Keratinocyte (primary cell): ENCODE measurements at regions not wholly inside any gene's neighbourhood (a gene's known extent, or its start where the extent isn't known, plus 50 kb on each side); places are given as distances from the start of the nearest gene placed in this dataset.

Experiments used
- DNase-seq: peaks from one replicate; pipeline ENCODE4 v3.0.0-alpha.2; 2011; ENCODE audit warnings: low read depth, missing footprints, low spot score
- FAIRE-seq: peaks from 2 replicates; lab custom pipeline; 2011; peaks lifted over from hg19 to GRCh38; lab: Jason Lieb, UNC
- H2AFZ ChIP-seq: 2 replicates; pipeline ENCODE4 v1.6.0; 2012; ENCODE audit warnings: low read length, control low read depth, inconsistent platforms; ENCODE audit not compliant: control insufficient read depth
- H3K27ac ChIP-seq: 2 replicates; pipeline ENCODE4 v1.5.1; 2011; ENCODE audit warnings: low read length; ENCODE audit not compliant: control insufficient read depth, insufficient read depth
- H3K27me3 ChIP-seq: 3 replicates; pipeline ENCODE4 v1.6.0; 2011; ENCODE audit warnings: low read length; ENCODE audit not compliant: control insufficient read depth, insufficient read depth; ENCODE audit errors: extremely low read depth
- H3K36me3 ChIP-seq, 2 experiments: 2 replicates in 1 of 2; 3 replicates in 1 of 2; pipeline ENCODE4 v1.5.1; 2011; ENCODE audit warnings: low read length in 2 of 2, mild to moderate bottlenecking in 1 of 2; ENCODE audit not compliant: control insufficient read depth in 2 of 2, insufficient read depth in 2 of 2; ENCODE audit errors: extremely low read depth in 1 of 2
- H3K4me1 ChIP-seq: 3 replicates; pipeline ENCODE4 v1.5.1; 2011; ENCODE audit warnings: low read length; ENCODE audit not compliant: control insufficient read depth, insufficient read depth; ENCODE audit errors: extremely low read depth
- H3K4me2 ChIP-seq: 3 replicates; pipeline ENCODE4 v1.6.0; 2011; ENCODE audit warnings: low read depth, low read length; ENCODE audit not compliant: control insufficient read depth, insufficient read depth; ENCODE audit errors: extremely low read depth
- H3K4me3 ChIP-seq, 3 experiments: fragments of 200-600 bp in 1 of 3; sonication (generic) in 1 of 3; 2 replicates in 2 of 3; 3 replicates in 1 of 3; pipeline ENCODE4 v1.5.1; 2011 to 2016; ENCODE audit warnings: low read length in 3 of 3, mild to moderate bottlenecking in 3 of 3, control low read depth in 2 of 3, inconsistent platforms in 1 of 3, low read depth in 1 of 3, mixed read lengths in 1 of 3, mixed run types in 1 of 3, moderate library complexity in 1 of 3; ENCODE audit not compliant: control insufficient read depth in 2 of 3, insufficient read depth in 2 of 3; ENCODE audit errors: extremely low read depth in 1 of 3
- H3K79me2 ChIP-seq: 2 replicates; pipeline ENCODE4 v1.6.0; 2012; ENCODE audit warnings: low read length; ENCODE audit not compliant: control insufficient read depth, insufficient read depth
- H3K9ac ChIP-seq: 3 replicates; pipeline ENCODE4 v1.6.0; 2011; ENCODE audit warnings: low read length; ENCODE audit not compliant: control insufficient read depth, insufficient read depth; ENCODE audit errors: extremely low read depth
- H3K9me1 ChIP-seq: 3 replicates; pipeline ENCODE4 v1.6.0; 2011; ENCODE audit warnings: low read length; ENCODE audit not compliant: control insufficient read depth, insufficient read depth; ENCODE audit errors: extremely low read depth
- H3K9me3 ChIP-seq: 2 replicates; pipeline ENCODE4 v1.5.1; 2012; ENCODE audit warnings: low read depth, low read length; ENCODE audit not compliant: control insufficient read depth
- H4K20me1 ChIP-seq: 3 replicates; pipeline ENCODE4 v1.6.0; 2011; ENCODE audit warnings: low read length; ENCODE audit not compliant: control insufficient read depth, insufficient read depth; ENCODE audit errors: extremely low read depth
- CTCF ChIP-seq, 3 experiments: IDR thresholded peaks in 1 of 3; conservative IDR thresholded peaks in 1 of 3; optimal IDR thresholded peaks in 1 of 3; 2 replicates in 2 of 3; 3 replicates in 1 of 3; pipeline versions ENCODE3 to v1.5.1; 2011; ENCODE audit warnings: low read length in 3 of 3, mild to moderate bottlenecking in 3 of 3, moderate library complexity in 2 of 3, control low read depth in 1 of 3, inconsistent platforms in 1 of 3; ENCODE audit not compliant: insufficient read depth in 2 of 3; ENCODE audit errors: extremely low read depth in 1 of 3
- EZH2 ChIP-seq: IDR thresholded peaks from one replicate; pipeline ENCODE4 v1.6.1; 2012; ENCODE audit warnings: inconsistent platforms, mild to moderate bottlenecking, low read length, moderate library complexity
- dilution Hi-C: fragments of 300-500 bp; cut with MboI; formaldehyde crosslinking; loops from one replicate; pipeline ENCODE4 v1.7.0; 2020; ENCODE audit warnings: low sequenced_read_pairs; ENCODE audit not compliant: extremely low pct_ligation_motif_present

GRCh38 chr6:98324446-98324845, 509.9 kb upstream of the POU3F2 start:
- Histone ChIP-seq H3K36me3 (no peaks in the 10 kb centered on the region), H3K27ac (no peak overlapping the region), H3K4me2 (no peak overlapping the region), H3K79me2 (no peaks in the 10 kb centered on the region), H3K4me3 (no peak overlapping the region), H4K20me1 (no peaks in the 10 kb centered on the region), H3K9me1 (no peaks in the 10 kb centered on the region), H2AFZ (no peak overlapping the region), H3K9me3 (no peaks in the 10 kb centered on the region), H3K27me3 (no peaks in the 10 kb centered on the region), H3K4me1 (no peaks in the 10 kb centered on the region), H3K9ac (no peak overlapping the region)
- no peak for DNase-seq
- no peak for FAIRE-seq
- dilution Hi-C loops: no loop called here
- TF ChIP-seq CTCF (optimal IDR thresholded peaks at IDR 0.05 in 1 of 3, IDR thresholded peaks at IDR 0.05 in 1 of 3, conservative IDR thresholded peaks at IDR 0.05 in 1 of 3; ENCODE audit: extremely low read depth in 1 of 3, insufficient read depth in 2 of 3, low read length in 3 of 3): no peak
- TF ChIP-seq EZH2: no peak

GRCh38 chr6:98325366-98325765, 509.0 kb upstream of the POU3F2 start:
- FAIRE-seq: no peak
- no peaks in the 10 kb centered on the region for H4K20me1 ChIP-seq
- dilution Hi-C loops: no loop called here

More at GRCh38 chr6:98325366-98325765, 509.0 kb upstream of the POU3F2 start:
- TF ChIP-seq EZH2: no peak
- no peak for TF ChIP-seq CTCF (optimal IDR thresholded peaks at IDR 0.05 in 1 of 3, IDR thresholded peaks at IDR 0.05 in 1 of 3, conservative IDR thresholded peaks at IDR 0.05 in 1 of 3; ENCODE audit: extremely low read depth in 1 of 3, insufficient read depth in 2 of 3, low read length in 3 of 3)
- no peaks in the 10 kb centered on the region for H3K27me3 ChIP-seq
- DNase-seq: no peak
- H3K9me1 ChIP-seq: no peaks in the 10 kb centered on the region
- no peak overlapping the region for H3K4me2 ChIP-seq
- no peaks in the 10 kb centered on the region for H3K4me1 ChIP-seq
- H2AFZ ChIP-seq: no peak overlapping the region
- no peaks in the 10 kb centered on the region for H3K79me2 ChIP-seq
- no peak overlapping the region for H3K4me3 ChIP-seq
- H3K9ac ChIP-seq: no peak overlapping the region
- H3K36me3 ChIP-seq: no peaks in the 10 kb centered on the region
- no peak overlapping the region for H3K27ac ChIP-seq
- H3K9me3 ChIP-seq: no peaks in the 10 kb centered on the region
